Adrenal gland (tissue), 5 donors: ENCODE measurements at regions not wholly inside any gene's neighbourhood (a gene's known extent, or its start where the extent isn't known, plus 50 kb on each side); places are given as distances from the start of the nearest gene placed in this dataset.

ENCODE experiments used
- POLR2A ChIP-seq, 2 donors: fragments of 450-650 bp; IDR thresholded peaks; one replicate each; pipeline ENCODE4 v1.6.1; 2017; ENCODE audit warnings: antibody characterized with exemption in 2 of 2, mild to moderate bottlenecking in 2 of 2, moderate library complexity in 1 of 2
- TF ChIP-seq, protein P1 (sequence below), 6 experiments: fragments of 450-650 bp in 4 of 6; fragments of 200-600 bp in 2 of 6; sonication (generic) in 1 of 6; IDR thresholded peaks; 1 replicate in 5 of 6; 2 replicates in 1 of 6; pipeline versions ENCODE4 v1.5.1 to v1.8.0; 2016 to 2021; ENCODE audit warnings: antibody characterized with exemption in 6 of 6, mild to moderate bottlenecking in 2 of 6, moderate library complexity in 1 of 6
- donor health status: DM: no; HTN: no; CAD: no.

GRCh38 chr10:9315292-9315691, 1260.8 kb downstream of the GATA3 start:
- TF ChIP-seq, protein P1, sequence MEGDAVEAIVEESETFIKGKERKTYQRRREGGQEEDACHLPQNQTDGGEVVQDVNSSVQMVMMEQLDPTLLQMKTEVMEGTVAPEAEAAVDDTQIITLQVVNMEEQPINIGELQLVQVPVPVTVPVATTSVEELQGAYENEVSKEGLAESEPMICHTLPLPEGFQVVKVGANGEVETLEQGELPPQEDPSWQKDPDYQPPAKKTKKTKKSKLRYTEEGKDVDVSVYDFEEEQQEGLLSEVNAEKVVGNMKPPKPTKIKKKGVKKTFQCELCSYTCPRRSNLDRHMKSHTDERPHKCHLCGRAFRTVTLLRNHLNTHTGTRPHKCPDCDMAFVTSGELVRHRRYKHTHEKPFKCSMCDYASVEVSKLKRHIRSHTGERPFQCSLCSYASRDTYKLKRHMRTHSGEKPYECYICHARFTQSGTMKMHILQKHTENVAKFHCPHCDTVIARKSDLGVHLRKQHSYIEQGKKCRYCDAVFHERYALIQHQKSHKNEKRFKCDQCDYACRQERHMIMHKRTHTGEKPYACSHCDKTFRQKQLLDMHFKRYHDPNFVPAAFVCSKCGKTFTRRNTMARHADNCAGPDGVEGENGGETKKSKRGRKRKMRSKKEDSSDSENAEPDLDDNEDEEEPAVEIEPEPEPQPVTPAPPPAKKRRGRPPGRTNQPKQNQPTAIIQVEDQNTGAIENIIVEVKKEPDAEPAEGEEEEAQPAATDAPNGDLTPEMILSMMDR (IDR thresholded peaks at IDR 0.05) = no peak
- no peak for TF ChIP-seq POLR2A (IDR thresholded peaks at IDR 0.05)
